ENCODE measurements at regions not wholly inside any gene's neighbourhood (a gene's known extent, or its start where the extent isn't known, plus 50 kb on each side); places are given as distances from the start of the nearest gene placed in this dataset.

DNA sequence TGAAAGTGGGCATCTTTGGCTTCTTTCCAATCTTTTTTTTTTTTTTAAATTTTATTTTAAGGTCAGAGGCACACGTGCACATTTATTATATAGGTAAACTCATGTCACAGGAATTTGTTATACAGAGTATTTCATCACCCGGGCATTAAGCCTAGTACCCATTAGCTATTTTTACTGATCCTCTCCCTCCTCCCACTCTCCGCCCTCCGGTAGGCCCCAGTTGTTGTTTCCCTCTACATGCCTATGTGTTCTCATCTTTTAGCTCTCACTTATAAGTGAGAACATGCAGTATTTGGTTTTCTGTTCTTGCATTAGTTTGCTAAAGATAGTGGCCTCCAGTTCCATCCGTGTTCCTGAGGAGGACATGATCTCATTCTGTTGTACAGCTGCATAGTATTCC, 108.5 kb downstream of the CYB561 start:
- intact Hi-C loops (cut with DNase I) = no loop called here
- Histone ChIP-seq H3K4me3 (no peak overlapping the region), H3K27me3 (no peaks in the 10 kb centered on the region), H3K36me3 (peaks cover 0 to 10% (median 0%) of the 10 kb centered on the region in 4 donors), H3K9me3 (no peaks in the 10 kb centered on the region), H3K4me1 (peaks cover 0 to 33% (median 19%) of the 10 kb centered on the region in 4 donors), H3K27ac (replicated peaks in 1 of 4) (no peak overlapping the region)
- no peak for DNase-seq (ENCODE audit: extremely low spot score)
- TF ChIP-seq EP300 (IDR thresholded peaks at IDR 0.05) = no peak
- TF ChIP-seq POLR2AphosphoS5 (IDR thresholded peaks at IDR 0.05) = no peak
- no peak for TF ChIP-seq POLR2A (IDR thresholded peaks at IDR 0.05; ENCODE audit: low read depth)
- TF ChIP-seq, protein P1, sequence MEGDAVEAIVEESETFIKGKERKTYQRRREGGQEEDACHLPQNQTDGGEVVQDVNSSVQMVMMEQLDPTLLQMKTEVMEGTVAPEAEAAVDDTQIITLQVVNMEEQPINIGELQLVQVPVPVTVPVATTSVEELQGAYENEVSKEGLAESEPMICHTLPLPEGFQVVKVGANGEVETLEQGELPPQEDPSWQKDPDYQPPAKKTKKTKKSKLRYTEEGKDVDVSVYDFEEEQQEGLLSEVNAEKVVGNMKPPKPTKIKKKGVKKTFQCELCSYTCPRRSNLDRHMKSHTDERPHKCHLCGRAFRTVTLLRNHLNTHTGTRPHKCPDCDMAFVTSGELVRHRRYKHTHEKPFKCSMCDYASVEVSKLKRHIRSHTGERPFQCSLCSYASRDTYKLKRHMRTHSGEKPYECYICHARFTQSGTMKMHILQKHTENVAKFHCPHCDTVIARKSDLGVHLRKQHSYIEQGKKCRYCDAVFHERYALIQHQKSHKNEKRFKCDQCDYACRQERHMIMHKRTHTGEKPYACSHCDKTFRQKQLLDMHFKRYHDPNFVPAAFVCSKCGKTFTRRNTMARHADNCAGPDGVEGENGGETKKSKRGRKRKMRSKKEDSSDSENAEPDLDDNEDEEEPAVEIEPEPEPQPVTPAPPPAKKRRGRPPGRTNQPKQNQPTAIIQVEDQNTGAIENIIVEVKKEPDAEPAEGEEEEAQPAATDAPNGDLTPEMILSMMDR (IDR thresholded peaks at IDR 0.05) = no peak
- 80% methylated on average over 5 of the region's 5 CpGs for WGBS

DNA sequence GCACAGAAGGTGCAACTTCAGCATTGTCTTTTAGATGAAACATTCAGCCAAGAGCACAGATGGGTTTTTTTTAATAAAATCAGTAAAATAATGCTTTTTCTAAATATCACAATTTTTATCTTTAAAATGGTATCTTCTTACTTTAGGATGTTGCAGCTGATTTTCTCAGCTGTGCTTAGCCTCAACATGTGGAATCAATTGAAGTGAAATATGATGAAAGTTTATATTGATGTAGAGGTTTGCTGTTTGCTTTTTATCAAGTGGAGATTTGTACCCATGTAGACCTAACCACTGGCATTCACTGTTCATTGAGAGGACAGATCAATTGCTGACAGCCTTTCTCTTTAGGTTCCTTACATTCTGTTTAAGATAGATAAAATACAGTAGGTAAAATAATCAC, 107.8 kb downstream of the CYB561 start:
- no peak for DNase-seq (ENCODE audit: extremely low spot score)
- Histone ChIP-seq H3K9me3 (no peaks in the 10 kb centered on the region), H3K4me3 (no peak overlapping the region), H3K27ac (replicated peaks in 1 of 4) (no peak overlapping the region), H3K27me3 (no peaks in the 10 kb centered on the region), H3K4me1 (peaks cover 0 to 33% (median 19%) of the 10 kb centered on the region in 4 donors), H3K36me3 (peaks cover 0 to 10% (median 0%) of the 10 kb centered on the region in 4 donors)
- no peak for TF ChIP-seq POLR2AphosphoS5 (IDR thresholded peaks at IDR 0.05)
- TF ChIP-seq, protein P1 (IDR thresholded peaks at IDR 0.05) = no peak
- TF ChIP-seq EP300 (IDR thresholded peaks at IDR 0.05) = no peak
- no peak for TF ChIP-seq POLR2A (IDR thresholded peaks at IDR 0.05; ENCODE audit: low read depth)
- intact Hi-C loops (cut with DNase I) = no loop called here

DNA sequence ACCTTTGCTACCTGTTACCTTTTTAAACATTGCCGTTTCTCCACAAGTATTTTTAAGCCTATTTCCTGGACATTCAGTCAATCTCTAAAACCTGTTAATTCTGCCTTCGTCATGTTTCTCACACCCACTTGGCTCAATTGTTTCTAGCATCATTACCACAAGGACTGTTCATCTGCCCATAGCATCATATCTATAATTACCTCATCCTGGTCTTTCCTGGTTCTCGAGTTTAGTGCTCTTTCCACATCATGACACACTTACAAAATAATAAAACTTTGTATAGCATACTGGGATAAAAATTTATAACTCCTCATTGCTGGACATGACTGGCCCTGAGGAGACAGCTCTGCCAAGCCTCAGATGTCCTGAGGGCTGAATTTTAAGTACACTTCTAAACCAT, 104.8 kb downstream of the CYB561 start:
- Histone ChIP-seq H3K9me3 (no peaks in the 10 kb centered on the region), H3K4me1 (peaks cover 0 to 15% (median 2%) of the 10 kb centered on the region in 4 donors), H3K36me3 (peaks cover 0 to 10% (median 0%) of the 10 kb centered on the region in 4 donors), H3K27me3 (no peaks in the 10 kb centered on the region), H3K27ac (replicated peaks in 1 of 4) (no peak overlapping the region), H3K4me3 (no peak overlapping the region)
- TF ChIP-seq, protein P1 (IDR thresholded peaks at IDR 0.05) = no peak
- TF ChIP-seq EP300 (IDR thresholded peaks at IDR 0.05) = no peak
- no peak for TF ChIP-seq POLR2AphosphoS5 (IDR thresholded peaks at IDR 0.05)
- no peak for TF ChIP-seq POLR2A (IDR thresholded peaks at IDR 0.05; ENCODE audit: low read depth)
- intact Hi-C loops (cut with DNase I) = no loop called here
- WGBS = 97% methylated on average over 3 of the region's 3 CpGs
- no peak for DNase-seq (ENCODE audit: extremely low spot score)

DNA sequence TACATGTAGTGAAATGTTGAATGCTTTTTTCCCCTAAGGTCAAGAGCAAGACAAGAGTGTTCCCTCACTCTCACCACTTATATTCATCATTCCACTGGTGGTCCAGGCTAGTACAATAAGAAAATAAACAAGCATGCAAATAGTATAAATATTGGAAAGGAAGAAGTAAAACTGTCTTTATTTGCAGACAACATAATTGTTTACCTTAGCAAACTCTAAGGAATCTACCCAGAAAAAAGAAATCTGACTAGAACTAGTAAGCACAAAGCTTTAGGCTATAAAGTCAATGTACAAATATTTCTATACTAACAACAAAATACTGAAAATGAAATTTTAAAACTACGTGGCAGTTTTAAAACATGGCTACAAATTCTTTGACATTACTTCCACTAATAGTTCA, 101.7 kb downstream of the CYB561 start:
- Histone ChIP-seq H3K27me3 (no peaks in the 10 kb centered on the region), H3K4me1 (peaks cover 0 to 4% (median 2%) of the 10 kb centered on the region in 4 donors), H3K9me3 (no peaks in the 10 kb centered on the region), H3K4me3 (no peak overlapping the region), H3K36me3 (peaks cover 0 to 10% (median 0%) of the 10 kb centered on the region in 4 donors), H3K27ac (replicated peaks in 1 of 4) (no peak overlapping the region)
- intact Hi-C loops (cut with DNase I) = no loop called here
- DNase-seq (ENCODE audit: extremely low spot score) = no peak
- WGBS = 89% methylated on average over 1 of the region's 1 CpG
- TF ChIP-seq EP300 (IDR thresholded peaks at IDR 0.05) (no peak), POLR2A (IDR thresholded peaks at IDR 0.05; ENCODE audit: low read depth) (no peak), POLR2AphosphoS5 (IDR thresholded peaks at IDR 0.05) (no peak)
- TF ChIP-seq, protein P1 (IDR thresholded peaks at IDR 0.05) = no peak

DNA sequence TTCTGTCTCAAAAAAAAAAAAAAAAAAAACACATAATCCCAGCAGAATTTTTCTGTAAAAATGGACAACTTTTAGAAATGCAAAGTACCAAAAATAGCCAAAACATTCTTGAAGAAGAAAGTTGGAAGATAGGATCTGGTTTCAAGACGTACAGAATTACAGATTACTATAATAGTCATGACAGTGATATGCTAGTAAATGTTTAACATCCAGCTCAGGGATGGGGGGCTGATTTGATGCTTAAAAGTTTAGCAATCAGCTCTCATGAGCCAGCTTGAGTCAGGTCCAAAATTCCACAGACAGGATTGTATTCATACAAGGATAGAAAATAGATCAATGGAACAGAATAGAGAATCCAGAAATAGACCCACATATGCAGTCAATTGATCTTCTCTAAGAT, 100.5 kb downstream of the CYB561 start:
- intact Hi-C loops (cut with DNase I) = no loop called here
- no peak overlapping the region for H3K4me3 ChIP-seq
- no peak overlapping the region for H3K27ac ChIP-seq (replicated peaks in 1 of 4)

More for the DNA sequence above, 100.5 kb downstream of the CYB561 start:
- Histone ChIP-seq H3K9me3 (no peaks in the 10 kb centered on the region), H3K4me1 (peaks cover 0 to 15% (median 14%) of the 10 kb centered on the region in 4 donors), H3K27me3 (no peaks in the 10 kb centered on the region), H3K36me3 (peaks cover 0 to 5% (median 0%) of the 10 kb centered on the region in 4 donors)
- TF ChIP-seq, protein P1 (IDR thresholded peaks at IDR 0.05) = no peak
- WGBS = 71% methylated on average over 1 of the region's 1 CpG
- DNase-seq (ENCODE audit: extremely low spot score) = no peak
